Fibroblast of villous mesenchyme (primary cell): ENCODE measurements at regions not wholly inside any gene's neighbourhood (a gene's known extent, or its start where the extent isn't known, plus 50 kb on each side); places are given as distances from the start of the nearest gene placed in this dataset.

Source experiments
- DNase-seq: peaks from one replicate; pipeline ENCODE4 v3.0.0-alpha.2; 2010; ENCODE audit warnings: low read depth
- H3K4me3 ChIP-seq: 2 replicates; pipeline ENCODE4 v1.5.1; 2011; ENCODE audit warnings: low read depth, mild to moderate bottlenecking, low read length
- CTCF ChIP-seq: IDR thresholded peaks from 2 replicates; pipeline ENCODE4 v1.5.1; 2012; ENCODE audit warnings: low read depth, mild to moderate bottlenecking, low read length; ENCODE audit not compliant: insufficient read depth

GRCh38 chr5:168188182-168188581 is 103.3 kb upstream of the WWC1 start:
- DNase-seq, result no peak
- no peak for TF ChIP-seq CTCF
- no peak overlapping the region for H3K4me3 ChIP-seq

GRCh38 chr5:168192120-168192519 is 99.3 kb upstream of the WWC1 start:
- no peak overlapping the region for H3K4me3 ChIP-seq
- DNase-seq, result no peak
- no peak for TF ChIP-seq CTCF

GRCh38 chr5:168193493-168194250 is 97.8 kb upstream of the WWC1 start:
- TF ChIP-seq CTCF, result no peak
- no peak for DNase-seq

GRCh38 chr5:168195110-168195509 is 96.3 kb upstream of the WWC1 start:
- H3K4me3 ChIP-seq, result no peak overlapping the region
- DNase-seq, result no peak
- TF ChIP-seq CTCF, result no peak

More at GRCh38 chr5:168193493-168194250, 97.8 kb upstream of the WWC1 start:
- H3K4me3 ChIP-seq, result no peak overlapping the region

GRCh38 chr5:168198359-168198758 is 93.1 kb upstream of the WWC1 start:
- H3K4me3 ChIP-seq, result no peak overlapping the region
- no peak for DNase-seq
- TF ChIP-seq CTCF, result no peak

- TF ChIP-seq CTCF, result no peak
- DNase-seq, result no peak
- H3K4me3 ChIP-seq, result no peak overlapping the region
Measured at GRCh38 chr5:168202996-168203395, 88.4 kb upstream of the WWC1 start.

GRCh38 chr5:168204165-168204564 is 87.3 kb upstream of the WWC1 start:
- no peak overlapping the region for H3K4me3 ChIP-seq
- TF ChIP-seq CTCF, result no peak
- DNase-seq, result no peak
